T-cell (primary cell): ENCODE measurements at regions not wholly inside any gene's neighbourhood (a gene's known extent, or its start where the extent isn't known, plus 50 kb on each side); places are given as distances from the start of the nearest gene placed in this dataset.

Experiments
- ATAC-seq, 4 experiments: fragments of 200-7000 bp in 3 of 4; fragments of 150-1000 bp in 1 of 4; cut with Tn5 transposase; replicated peaks in 1 of 4; 1 replicate in 3 of 4; 2 replicates in 1 of 4; pipeline ENCODE4 v1.10.0; 2021; ENCODE audit warnings: moderate library complexity in 3 of 4, mild to moderate bottlenecking in 2 of 4, moderate number of reproducible peaks in 1 of 4
- CTCF ChIA-PET, 2 donors: fragments of 300-600 bp; sonication (Branson Sonifier 250); formaldehyde crosslinking; loops; one replicate each; lab custom pipeline; 2022; ENCODE audit warnings: antibody characterized with exemption in 2 of 2; lab: Charles Lee
- POLR2A ChIA-PET, 2 donors: fragments of 300-600 bp; sonication (Branson Sonifier 250); formaldehyde crosslinking; loops; one replicate each; lab custom pipeline; 2022; ENCODE audit warnings: antibody characterized with exemption in 2 of 2; lab: Charles Lee
- DNase-seq, 35 experiments: peaks; one replicate each; pipeline versions ENCODE4 v3.0.0 to v3.0.0-alpha.2; 2013 to 2023
- H3K27ac ChIP-seq: one replicate; pipeline ENCODE4 v1.5.1; 2013; ENCODE audit warnings: low read length
- H3K27me3 ChIP-seq, 2 experiments: replicated peaks in 1 of 2; 1 replicate in 1 of 2; 2 replicates in 1 of 2; pipeline versions ENCODE4 v1.6.1 to v1.7.0; 2013; ENCODE audit warnings: low read length in 1 of 2, mixed read lengths in 1 of 2; ENCODE audit not compliant: control insufficient read depth in 2 of 2, insufficient read depth in 2 of 2; ENCODE audit errors: extremely low read depth in 1 of 2
- H3K36me3 ChIP-seq, 2 donors: 1 replicate in 1 of 2; 2 replicates in 1 of 2; pipeline versions ENCODE4 v1.6.1 to v1.7.0; 2013; ENCODE audit warnings: low read length in 1 of 2; ENCODE audit not compliant: control insufficient read depth in 2 of 2, insufficient read depth in 1 of 2; ENCODE audit errors: extremely low read depth in 1 of 2
- H3K4me1 ChIP-seq, 2 experiments: 1 replicate in 1 of 2; 2 replicates in 1 of 2; pipeline versions ENCODE4 v1.6.1 to v1.7.0; 2013; ENCODE audit warnings: low read length in 2 of 2, mixed read lengths in 1 of 2; ENCODE audit not compliant: insufficient read depth in 2 of 2, control insufficient read depth in 1 of 2; ENCODE audit errors: extremely low read depth in 1 of 2
- H3K4me3 ChIP-seq, 2 donors: 1 replicate in 1 of 2; 2 replicates in 1 of 2; pipeline versions ENCODE4 v1.5.1 to v1.7.0; 2013; ENCODE audit warnings: mild to moderate bottlenecking in 2 of 2, low read length in 1 of 2, moderate library complexity in 1 of 2; ENCODE audit not compliant: control insufficient read depth in 1 of 2; ENCODE audit errors: extremely low read depth in 1 of 2
- H3K9me3 ChIP-seq: 2 replicates; pipeline ENCODE4 v1.7.0; 2013
- H3K27ac Mint-ChIP-seq, 2 donors: one replicate each; pipeline ENCODE4 v1.8.0; 2020 to 2021; ENCODE audit warnings: mild to moderate bottlenecking in 2 of 2, mixed read lengths in 2 of 2
- H3K27me3 Mint-ChIP-seq, 2 donors: one replicate each; pipeline ENCODE4 v1.8.0; 2021 to 2022; ENCODE audit warnings: mixed read lengths in 2 of 2
- H3K36me3 Mint-ChIP-seq: one replicate; pipeline ENCODE4 v1.8.0; 2021; ENCODE audit warnings: mixed read lengths
- H3K4me1 Mint-ChIP-seq, 3 donors: one replicate each; pipeline ENCODE4 v1.8.0; 2020 to 2022; ENCODE audit warnings: mixed read lengths in 3 of 3, mild to moderate bottlenecking in 1 of 3
- H3K4me3 Mint-ChIP-seq, 3 donors: one replicate each; pipeline ENCODE4 v1.8.0; 2020 to 2022; ENCODE audit warnings: mild to moderate bottlenecking in 3 of 3, mixed read lengths in 3 of 3, moderate library complexity in 3 of 3
- H3K9me3 Mint-ChIP-seq, 3 donors: one replicate each; pipeline ENCODE4 v1.8.0; 2020 to 2022; ENCODE audit warnings: mixed read lengths in 3 of 3
- WGBS: methylation state at CpG from one replicate; pipeline ENCODE4 v1.1.5; 2013; ENCODE audit warnings: missing lambda C conversion rate; ENCODE audit not compliant: insufficient coverage; 5-methylcytosine and 5-hydroxymethylcytosine counted together

GRCh38 chr13:65473196-65473595, 1756.9 kb downstream of the PCDH9 start:
- POLR2A ChIA-PET, result no interaction called here
- Mint-ChIP-seq H3K4me1 (no peaks in the 10 kb centered on the region), H3K27me3 (no peaks in the 10 kb centered on the region), H3K4me3 (no peak overlapping the region), H3K9me3 (peaks cover 5 to 16% (median 5%) of the 10 kb centered on the region in 3 donors), H3K36me3 (no peaks in the 10 kb centered on the region), H3K27ac (no peak overlapping the region)
- DNase-seq (no peak), ATAC-seq (no peak)
- H3K27ac ChIP-seq, result no peak overlapping the region
- H3K4me3 ChIP-seq, result no peak overlapping the region
- no CpG with 5 or more reads among the region's 1 CpG for WGBS
- no peaks in the 10 kb centered on the region for H3K36me3 ChIP-seq
- CTCF ChIA-PET, result no interaction called here
- no peaks in the 10 kb centered on the region for H3K9me3 ChIP-seq
- H3K4me1 ChIP-seq, result no peaks in the 10 kb centered on the region
- no peaks in the 10 kb centered on the region for H3K27me3 ChIP-seq

- ChIA-PET POLR2A (no interaction called here), CTCF (no interaction called here)
- no peaks in the 10 kb centered on the region for H3K9me3 ChIP-seq
- no peak overlapping the region for H3K4me3 Mint-ChIP-seq
- H3K27me3 Mint-ChIP-seq, result no peaks in the 10 kb centered on the region
- no peak overlapping the region for H3K27ac ChIP-seq
- no peaks in the 10 kb centered on the region for H3K4me1 ChIP-seq
- H3K27me3 ChIP-seq, result no peaks in the 10 kb centered on the region
- DNase-seq, result no peak
- no peak for ATAC-seq
- no peaks in the 10 kb centered on the region for H3K36me3 ChIP-seq
- H3K4me1 Mint-ChIP-seq, result no peaks in the 10 kb centered on the region
- no peak overlapping the region for H3K4me3 ChIP-seq
- WGBS, result no CpG with 5 or more reads among the region's 2 CpGs
- no peaks in the 10 kb centered on the region for H3K36me3 Mint-ChIP-seq
- no peak overlapping the region for H3K27ac Mint-ChIP-seq
- H3K9me3 Mint-ChIP-seq, result peaks cover 5 to 16% (median 5%) of the 10 kb centered on the region in 3 donors
These were observed 1757.8 kb downstream of the PCDH9 start for GRCh38 chr13:65472336-65472735.

GRCh38 chr13:65470781-65471180, 1759.4 kb downstream of the PCDH9 start:
- DNase-seq (no peak), ATAC-seq (no peak)
- Mint-ChIP-seq H3K27ac (no peak overlapping the region), H3K36me3 (no peaks in the 10 kb centered on the region), H3K9me3 (peaks cover 7 to 26% (median 11%) of the 10 kb centered on the region in 3 donors), H3K4me3 (no peak overlapping the region), H3K4me1 (no peaks in the 10 kb centered on the region), H3K27me3 (no peaks in the 10 kb centered on the region)
- Histone ChIP-seq H3K9me3 (no peaks in the 10 kb centered on the region), H3K4me3 (no peak overlapping the region), H3K36me3 (no peaks in the 10 kb centered on the region), H3K27me3 (no peaks in the 10 kb centered on the region), H3K27ac (no peak overlapping the region), H3K4me1 (no peaks in the 10 kb centered on the region)
- no CpG with 5 or more reads among the region's 2 CpGs for WGBS
- CTCF ChIA-PET, result no interaction called here
- POLR2A ChIA-PET, result no interaction called here

GRCh38 chr13:65468628-65469027, 1761.5 kb downstream of the PCDH9 start:
- peaks cover 13 to 33% (median 21%) of the 10 kb centered on the region in 3 donors for H3K9me3 Mint-ChIP-seq
- no peak overlapping the region for H3K27ac ChIP-seq
- ChIA-PET POLR2A (no interaction called here), CTCF (no interaction called here)
- DNase-seq (no peak), ATAC-seq (no peak)
- H3K4me1 ChIP-seq, result no peaks in the 10 kb centered on the region
- H3K27me3 Mint-ChIP-seq, result no peaks in the 10 kb centered on the region
- H3K27ac Mint-ChIP-seq, result no peak overlapping the region
- no peak overlapping the region for H3K4me3 ChIP-seq
- H3K4me3 Mint-ChIP-seq, result no peak overlapping the region
- no peaks in the 10 kb centered on the region for H3K27me3 ChIP-seq
- H3K36me3 ChIP-seq, result no peaks in the 10 kb centered on the region
- no peaks in the 10 kb centered on the region for H3K4me1 Mint-ChIP-seq
- H3K9me3 ChIP-seq, result no peaks in the 10 kb centered on the region
- H3K36me3 Mint-ChIP-seq, result no peaks in the 10 kb centered on the region

GRCh38 chr13:65461590-65461989, 1768.5 kb downstream of the PCDH9 start:
- 76% methylated on average over 3 of the region's 6 CpGs for WGBS
- DNase-seq (no peak), ATAC-seq (no peak)
- Mint-ChIP-seq H3K27ac (no peak overlapping the region), H3K27me3 (no peaks in the 10 kb centered on the region), H3K36me3 (no peaks in the 10 kb centered on the region), H3K4me1 (no peaks in the 10 kb centered on the region), H3K4me3 (no peak overlapping the region), H3K9me3 (peaks cover 18 to 27% (median 22%) of the 10 kb centered on the region in 3 donors)
- Histone ChIP-seq H3K36me3 (no peaks in the 10 kb centered on the region), H3K27ac (no peak overlapping the region), H3K4me3 (no peak overlapping the region), H3K9me3 (no peaks in the 10 kb centered on the region), H3K4me1 (no peaks in the 10 kb centered on the region), H3K27me3 (no peaks in the 10 kb centered on the region)
- ChIA-PET CTCF (no interaction called here), POLR2A (no interaction called here)

- no CpG with 5 or more reads among the region's 1 CpG for WGBS
- no peak overlapping the region for H3K27ac ChIP-seq
- H3K27ac Mint-ChIP-seq, result no peak overlapping the region
- H3K9me3 Mint-ChIP-seq, result peaks cover 11 to 13% (median 12%) of the 10 kb centered on the region in 3 donors
- H3K4me1 ChIP-seq, result no peaks in the 10 kb centered on the region
- no peaks in the 10 kb centered on the region for H3K4me1 Mint-ChIP-seq
- H3K36me3 ChIP-seq, result no peaks in the 10 kb centered on the region
- ChIA-PET POLR2A (no interaction called here), CTCF (no interaction called here)
- no peak for ATAC-seq
- DNase-seq, result no peak
- H3K9me3 ChIP-seq, result no peaks in the 10 kb centered on the region
- no peak overlapping the region for H3K4me3 ChIP-seq
- no peaks in the 10 kb centered on the region for H3K27me3 ChIP-seq
- no peak overlapping the region for H3K4me3 Mint-ChIP-seq
- H3K36me3 Mint-ChIP-seq, result no peaks in the 10 kb centered on the region
- H3K27me3 Mint-ChIP-seq, result no peaks in the 10 kb centered on the region
These were observed 1770.0 kb downstream of the PCDH9 start for GRCh38 chr13:65460136-65460535.
